Mesendoderm (in vitro differentiated cells): ENCODE measurements at regions not wholly inside any gene's neighbourhood (a gene's known extent, or its start where the extent isn't known, plus 50 kb on each side); places are given as distances from the start of the nearest gene placed in this dataset.

Experiments
- DNase-seq: peaks from one replicate; pipeline ENCODE4 v3.0.0; 2013
- H2AK5ac ChIP-seq: 2 replicates; pipeline ENCODE4 v1.6.1; 2013; ENCODE audit warnings: low read length, inconsistent platforms
- H2BK120ac ChIP-seq: 2 replicates; pipeline ENCODE4 v1.6.1; 2013; ENCODE audit warnings: low read depth, mild to moderate bottlenecking, low read length, moderate library complexity, mixed read lengths
- H2BK15ac ChIP-seq: replicated peaks from 2 replicates; pipeline ENCODE4 v1.6.1; 2013; ENCODE audit warnings: low read depth, mild to moderate bottlenecking, moderate library complexity
- H2BK5ac ChIP-seq: 2 replicates; pipeline ENCODE4 v1.6.1; 2013; ENCODE audit warnings: low read length, inconsistent platforms
- H3K18ac ChIP-seq: 2 replicates; pipeline ENCODE4 v1.6.1; 2013; ENCODE audit warnings: mild to moderate bottlenecking, low read length, mixed read lengths
- H3K23ac ChIP-seq: one replicate; pipeline ENCODE4 v1.6.1; 2013; ENCODE audit warnings: low read length
- H3K27ac ChIP-seq: 2 replicates; pipeline ENCODE4 v1.5.1; 2013; ENCODE audit warnings: low read depth, mild to moderate bottlenecking, inconsistent platforms, low read length, moderate library complexity
- H3K27me3 ChIP-seq: 2 replicates; pipeline ENCODE4 v1.6.1; 2013; ENCODE audit warnings: low read length, control low read depth, mild to moderate bottlenecking, inconsistent platforms; ENCODE audit not compliant: insufficient read depth, poor library complexity
- H3K36me3 ChIP-seq: 2 replicates; pipeline ENCODE4 v1.6.1; 2013; ENCODE audit warnings: low read length, inconsistent platforms; ENCODE audit not compliant: control insufficient read depth, insufficient read depth
- H3K4ac ChIP-seq: one replicate; pipeline ENCODE4 v1.6.1; 2013; ENCODE audit warnings: low read depth, mild to moderate bottlenecking, low read length, moderate library complexity
- H3K4me1 ChIP-seq: 2 replicates; pipeline ENCODE4 v1.6.1; 2013; ENCODE audit warnings: low read depth, low read length, inconsistent platforms; ENCODE audit not compliant: control insufficient read depth
- H3K4me2 ChIP-seq: 2 replicates; pipeline ENCODE4 v1.6.1; 2013; ENCODE audit warnings: low read length
- H3K4me3 ChIP-seq: 2 replicates; pipeline ENCODE4 v1.5.1; 2013; ENCODE audit warnings: mild to moderate bottlenecking, low read length
- H3K56ac ChIP-seq: one replicate; pipeline ENCODE4 v1.6.1; 2013; ENCODE audit warnings: low read length
- H3K79me1 ChIP-seq: 2 replicates; pipeline ENCODE4 v1.6.1; 2013; ENCODE audit warnings: low read length, inconsistent platforms
- H3K79me2 ChIP-seq: 2 replicates; pipeline ENCODE4 v1.6.1; 2013; ENCODE audit warnings: mild to moderate bottlenecking, low read length; ENCODE audit not compliant: control insufficient read depth, insufficient read depth
- H3K9ac ChIP-seq: 2 replicates; pipeline ENCODE4 v1.6.1; 2013; ENCODE audit warnings: low read length, inconsistent platforms
- H4K5ac ChIP-seq: one replicate; pipeline ENCODE4 v1.6.1; 2013; ENCODE audit warnings: low read length
- H4K8ac ChIP-seq: one replicate; pipeline ENCODE4 v1.6.1; 2013; ENCODE audit warnings: low read depth, mild to moderate bottlenecking, control low read depth, low read length, moderate library complexity
- WGBS: extraction: QIAGEN DNeasy Blood & Tissue Kit; methylation state at CpG from one replicate; pipeline ENCODE4 v1.1.7; 2013; ENCODE audit warnings: low lambda C conversion rate, missing lambda C conversion rate; ENCODE audit not compliant: insufficient coverage; ENCODE audit errors: extremely low coverage; 5-methylcytosine and 5-hydroxymethylcytosine counted together

DNA sequence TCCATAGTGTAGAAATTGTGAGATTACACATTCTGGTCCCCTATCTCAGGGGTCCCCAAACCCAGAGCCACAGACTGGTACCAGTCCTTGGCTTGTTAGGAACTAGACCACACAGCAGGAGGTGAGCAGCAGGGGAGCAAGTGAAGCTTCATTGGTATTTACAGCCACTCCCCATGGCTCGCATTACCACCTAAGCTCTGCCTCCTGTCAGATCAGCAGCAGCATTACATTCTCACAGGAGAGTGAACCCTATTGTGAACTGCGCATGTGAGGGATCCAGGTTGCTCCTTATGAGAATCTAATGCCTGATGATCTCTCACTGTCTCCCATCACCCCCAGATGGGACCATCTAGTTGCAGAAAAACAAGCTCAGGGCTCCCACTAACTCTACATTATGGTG, 229.7 kb upstream of the IRF2BP2 start:
- Histone ChIP-seq H3K4ac (no peak overlapping the region), H3K56ac (no peak overlapping the region), H3K9ac (no peak overlapping the region), H2BK15ac (no peak overlapping the region), H2BK120ac (no peak overlapping the region), H3K18ac (no peak overlapping the region), H4K5ac (no peak overlapping the region), H2AK5ac (no peak overlapping the region), H3K4me1 (no peaks in the 10 kb centered on the region), H3K79me2 (no peaks in the 10 kb centered on the region), H3K4me2 (no peak overlapping the region), H3K79me1 (no peaks in the 10 kb centered on the region), H3K4me3 (no peak overlapping the region), H3K27ac (no peak overlapping the region), H3K23ac (no peak overlapping the region), H4K8ac (no peak overlapping the region), H3K36me3 (no peaks in the 10 kb centered on the region), H2BK5ac (no peak overlapping the region), H3K27me3 (no peaks in the 10 kb centered on the region)
- DNase-seq, result peak; percentile 57
- no CpG with 5 or more reads among the region's 2 CpGs for WGBS

DNA sequence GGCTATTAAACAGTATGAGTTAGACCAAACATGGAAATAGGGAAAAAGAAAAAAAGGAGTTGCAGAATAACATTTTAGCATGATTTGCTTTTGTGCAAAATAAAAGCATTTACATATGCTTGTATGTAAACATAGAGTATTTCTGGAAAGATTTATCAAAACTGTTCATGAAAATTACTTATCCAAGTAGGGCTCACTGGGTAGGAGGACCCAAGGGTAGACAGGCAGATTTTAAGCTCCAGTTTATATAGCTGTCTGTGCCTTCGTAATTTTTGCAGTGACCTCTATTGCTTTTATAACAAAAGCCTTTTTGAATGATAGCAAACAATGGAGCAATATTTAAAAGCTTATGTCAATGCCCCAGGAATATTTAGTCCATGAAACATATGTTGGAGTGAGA, 228.8 kb upstream of the IRF2BP2 start:
- Histone ChIP-seq H3K4me1 (no peaks in the 10 kb centered on the region), H3K79me1 (no peaks in the 10 kb centered on the region), H2BK5ac (no peak overlapping the region), H2BK120ac (no peak overlapping the region), H2BK15ac (no peak overlapping the region), H3K56ac (no peak overlapping the region), H4K5ac (no peak overlapping the region), H3K79me2 (no peaks in the 10 kb centered on the region), H3K27ac (no peak overlapping the region), H3K4me2 (no peak overlapping the region), H3K4me3 (no peak overlapping the region), H3K18ac (no peak overlapping the region), H3K4ac (no peak overlapping the region), H3K23ac (no peak overlapping the region), H4K8ac (no peak overlapping the region), H3K36me3 (no peaks in the 10 kb centered on the region), H3K9ac (no peak overlapping the region), H2AK5ac (no peak overlapping the region), H3K27me3 (no peaks in the 10 kb centered on the region)
- no peak for DNase-seq
- no CpG with 5 or more reads among the region's 1 CpG for WGBS

DNA sequence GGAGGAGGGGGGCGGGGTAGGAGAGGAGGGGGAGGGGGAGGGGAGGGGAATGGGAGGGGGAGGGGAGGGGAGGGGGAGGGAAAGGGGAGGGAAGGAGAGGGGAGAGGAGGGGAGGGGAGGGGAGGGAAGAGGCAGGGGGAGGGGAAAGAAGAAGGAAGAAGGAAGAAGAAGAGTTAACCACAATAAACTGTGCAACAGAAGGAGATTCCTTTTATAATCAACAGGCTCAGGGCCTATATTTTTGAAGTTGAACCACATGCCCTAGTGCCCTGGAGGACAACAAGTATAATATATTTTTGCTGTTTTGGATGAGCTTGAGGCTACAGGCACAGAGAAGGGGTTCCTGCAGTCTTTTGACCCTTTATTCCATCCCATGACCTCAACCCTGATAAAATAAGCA, 228.2 kb upstream of the IRF2BP2 start:
- WGBS, result no CpG with 5 or more reads among the region's 1 CpG
- H3K36me3 ChIP-seq, result no peaks in the 10 kb centered on the region
- H2BK120ac ChIP-seq, result no peak overlapping the region
- no peaks in the 10 kb centered on the region for H3K27me3 ChIP-seq
- H3K27ac ChIP-seq, result no peak overlapping the region
- no peak overlapping the region for H3K18ac ChIP-seq
- DNase-seq, result no peak
- H4K8ac ChIP-seq, result no peak overlapping the region
- H3K79me2 ChIP-seq, result no peaks in the 10 kb centered on the region
- no peak overlapping the region for H3K4ac ChIP-seq
- H3K4me3 ChIP-seq, result no peak overlapping the region
- no peak overlapping the region for H4K5ac ChIP-seq
- H3K4me2 ChIP-seq, result no peak overlapping the region
- no peaks in the 10 kb centered on the region for H3K4me1 ChIP-seq
- no peak overlapping the region for H3K56ac ChIP-seq
- H2BK5ac ChIP-seq, result no peak overlapping the region
- H3K23ac ChIP-seq, result no peak overlapping the region
- no peak overlapping the region for H2BK15ac ChIP-seq
- no peak overlapping the region for H3K9ac ChIP-seq
- no peak overlapping the region for H2AK5ac ChIP-seq
- no peaks in the 10 kb centered on the region for H3K79me1 ChIP-seq

DNA sequence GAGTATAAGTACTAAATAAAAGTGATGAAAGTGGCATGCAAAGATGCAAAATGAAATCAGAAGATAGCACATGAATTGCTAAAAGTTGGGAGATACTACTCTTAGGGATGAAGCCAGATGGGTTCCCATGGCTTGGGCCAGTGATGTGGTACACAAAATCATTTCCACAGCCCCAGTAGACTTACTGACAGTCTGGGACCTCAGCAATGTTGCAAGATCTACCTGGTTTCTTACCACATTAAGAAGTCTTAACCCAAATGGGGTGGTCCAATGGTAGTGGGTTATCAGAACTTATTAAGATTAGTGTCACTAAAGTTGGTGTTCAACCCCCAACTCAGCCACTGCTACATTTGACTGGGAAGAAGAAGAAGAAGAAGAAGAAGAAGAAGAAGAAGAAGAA, 227.7 kb upstream of the IRF2BP2 start:
- Histone ChIP-seq H3K27me3 (no peaks in the 10 kb centered on the region), H3K4me1 (no peaks in the 10 kb centered on the region), H2AK5ac (no peak overlapping the region), H2BK120ac (no peak overlapping the region), H3K9ac (no peak overlapping the region), H3K79me2 (no peaks in the 10 kb centered on the region), H3K18ac (no peak overlapping the region), H3K4me3 (no peak overlapping the region), H4K8ac (no peak overlapping the region), H3K27ac (no peak overlapping the region), H3K4me2 (no peak overlapping the region), H3K79me1 (no peaks in the 10 kb centered on the region), H3K56ac (no peak overlapping the region), H2BK15ac (no peak overlapping the region), H4K5ac (no peak overlapping the region), H3K23ac (no peak overlapping the region), H2BK5ac (no peak overlapping the region), H3K36me3 (no peaks in the 10 kb centered on the region), H3K4ac (no peak overlapping the region)
- no peak for DNase-seq

DNA sequence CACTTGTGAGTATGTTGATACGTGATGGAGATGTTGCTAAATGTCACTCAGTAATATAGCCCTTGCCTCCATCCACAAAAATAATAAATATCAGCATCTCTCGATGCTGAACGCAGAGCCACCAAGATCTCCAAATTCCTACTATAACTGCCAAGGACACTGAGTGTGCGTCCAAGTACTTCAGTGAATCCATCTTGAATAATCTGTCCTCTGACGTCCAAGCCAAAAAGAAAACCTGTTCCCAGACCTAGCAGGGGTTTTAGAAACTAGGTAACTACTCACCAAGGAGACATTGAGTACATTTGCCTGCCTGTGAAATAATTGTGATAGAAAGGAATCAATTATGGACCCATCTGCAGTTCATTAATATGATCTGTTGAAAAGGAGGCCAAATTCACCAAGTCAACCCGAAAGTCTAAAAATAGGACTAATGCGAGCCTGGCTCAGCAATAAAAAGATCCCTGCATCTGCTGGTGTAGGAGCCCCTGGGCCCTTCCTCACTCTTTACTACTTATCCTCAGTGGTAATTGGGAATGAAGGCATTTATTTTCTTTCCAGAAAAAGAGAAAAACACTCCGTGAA, 226.9 kb upstream of the IRF2BP2 start:
- DNase-seq, result no peak
- Histone ChIP-seq H2AK5ac (no peak overlapping the region), H3K18ac (no peak overlapping the region), H3K9ac (no peak overlapping the region), H3K27ac (no peak overlapping the region), H2BK15ac (no peak overlapping the region), H3K4me3 (no peak overlapping the region), H4K5ac (no peak overlapping the region), H2BK5ac (no peak overlapping the region), H3K79me1 (no peaks in the 10 kb centered on the region), H3K23ac (no peak overlapping the region), H3K4me1 (no peaks in the 10 kb centered on the region), H3K27me3 (no peaks in the 10 kb centered on the region), H3K36me3 (no peaks in the 10 kb centered on the region), H4K8ac (no peak overlapping the region), H3K4ac (no peak overlapping the region), H2BK120ac (no peak overlapping the region), H3K56ac (no peak overlapping the region), H3K79me2 (no peaks in the 10 kb centered on the region), H3K4me2 (no peak overlapping the region)
- WGBS, result no CpG with 5 or more reads among the region's 8 CpGs

DNA sequence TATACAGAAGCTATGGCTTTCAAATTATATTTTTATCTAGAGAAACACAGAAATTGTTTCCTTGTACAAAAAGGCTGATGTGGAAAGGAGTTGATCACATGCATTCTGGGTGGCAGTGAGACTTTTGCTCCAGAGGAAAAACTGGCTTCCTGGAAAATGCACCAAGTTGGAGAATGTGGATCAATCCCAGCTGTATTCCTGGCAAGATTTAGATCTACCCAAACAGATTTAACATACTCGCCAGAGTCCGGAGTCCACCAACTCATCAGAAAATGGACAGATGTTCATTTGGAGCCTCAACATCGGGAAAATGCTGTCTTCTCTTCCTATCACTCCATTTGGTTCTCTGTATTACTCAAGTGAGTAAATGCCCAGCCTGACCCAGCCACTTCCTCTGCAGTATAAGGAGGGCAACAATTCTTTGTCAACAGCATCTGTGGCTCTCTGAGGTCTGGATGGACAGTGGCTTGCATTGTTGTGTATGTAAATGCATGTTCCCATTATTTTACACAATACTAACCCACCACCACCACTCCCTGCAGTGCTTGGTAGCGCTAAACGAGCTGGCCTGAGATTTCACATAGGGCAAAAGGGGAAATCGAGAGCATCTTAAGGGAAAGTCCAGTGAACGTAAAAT, 226.2 kb upstream of the IRF2BP2 start:
- WGBS, result no CpG with 5 or more reads among the region's 7 CpGs
- no peak overlapping the region for H3K23ac ChIP-seq

More for the DNA sequence above, 226.2 kb upstream of the IRF2BP2 start:
- Histone ChIP-seq H2BK5ac (no peak overlapping the region), H3K4me1 (no peaks in the 10 kb centered on the region), H3K4me3 (no peak overlapping the region), H2BK15ac (no peak overlapping the region), H3K79me1 (no peaks in the 10 kb centered on the region), H3K56ac (no peak overlapping the region), H3K4ac (no peak overlapping the region), H4K8ac (no peak overlapping the region), H3K36me3 (no peaks in the 10 kb centered on the region), H3K27ac (no peak overlapping the region), H2BK120ac (no peak overlapping the region), H3K4me2 (no peak overlapping the region), H3K18ac (no peak overlapping the region), H3K79me2 (no peaks in the 10 kb centered on the region), H4K5ac (no peak overlapping the region), H3K9ac (no peak overlapping the region), H3K27me3 (no peaks in the 10 kb centered on the region), H2AK5ac (no peak overlapping the region)
- no peak for DNase-seq
